Muscle layer of colon (tissue), 2 donors: ENCODE measurements at regions not wholly inside any gene's neighbourhood (a gene's known extent, or its start where the extent isn't known, plus 50 kb on each side); places are given as distances from the start of the nearest gene placed in this dataset.
"Not testable (repeated sequence)": the region's sequence is repeated elsewhere in the genome, so short reads cannot be mapped to it uniquely, and the experiment has no call there.

Experiments
- H3K27ac ChIP-seq: one replicate; pipeline ENCODE4 v1.7.0; 2013; ENCODE audit warnings: low read depth, mild to moderate bottlenecking, low read length, moderate library complexity
- H3K27me3 ChIP-seq, 2 donors: one replicate each; pipeline ENCODE4 v1.7.0; 2013; ENCODE audit warnings: low read length in 2 of 2, mild to moderate bottlenecking in 2 of 2; ENCODE audit not compliant: insufficient read depth in 2 of 2, control insufficient read depth in 1 of 2
- H3K36me3 ChIP-seq: one replicate; pipeline ENCODE4 v1.7.0; 2013; ENCODE audit warnings: mild to moderate bottlenecking, low read length; ENCODE audit not compliant: insufficient read depth
- H3K4me1 ChIP-seq: one replicate; pipeline ENCODE4 v1.7.0; 2013; ENCODE audit warnings: mild to moderate bottlenecking, low read length; ENCODE audit not compliant: insufficient read depth
- H3K4me3 ChIP-seq, 2 donors: one replicate each; pipeline ENCODE4 v1.7.0; 2013; ENCODE audit warnings: low read length in 2 of 2, low read depth in 1 of 2, mild to moderate bottlenecking in 1 of 2, moderate library complexity in 1 of 2
- H3K9ac ChIP-seq: one replicate; pipeline ENCODE4 v1.7.0; 2013; ENCODE audit warnings: low read length
- H3K9me3 ChIP-seq: one replicate; pipeline ENCODE4 v1.7.0; 2013; ENCODE audit warnings: mild to moderate bottlenecking, low read length
- donor health status: abdominal sarcoma.
- donor health status: Adenocarcinoma of cecum.

GRCh38 chr9:30060976-30061375, 2323.5 kb upstream of the ACO1 start:
- Histone ChIP-seq H3K9me3 (no peaks in the 10 kb centered on the region), H3K36me3 (no peaks in the 10 kb centered on the region), H3K9ac (no peak overlapping the region), H3K4me3 (no peak overlapping the region), H3K27me3 (no peaks in the 10 kb centered on the region), H3K4me1 (no peaks in the 10 kb centered on the region), H3K27ac (no peak overlapping the region)

- Histone ChIP-seq H3K27ac (no peak overlapping the region), H3K9ac (no peak overlapping the region), H3K9me3 (no peaks in the 10 kb centered on the region), H3K36me3 (no peaks in the 10 kb centered on the region), H3K4me3 (no peak overlapping the region), H3K4me1 (no peaks in the 10 kb centered on the region), H3K27me3 (no peaks in the 10 kb centered on the region)
Observed at GRCh38 chr9:30065888-30066287, 2318.6 kb upstream of the ACO1 start.

DNA sequence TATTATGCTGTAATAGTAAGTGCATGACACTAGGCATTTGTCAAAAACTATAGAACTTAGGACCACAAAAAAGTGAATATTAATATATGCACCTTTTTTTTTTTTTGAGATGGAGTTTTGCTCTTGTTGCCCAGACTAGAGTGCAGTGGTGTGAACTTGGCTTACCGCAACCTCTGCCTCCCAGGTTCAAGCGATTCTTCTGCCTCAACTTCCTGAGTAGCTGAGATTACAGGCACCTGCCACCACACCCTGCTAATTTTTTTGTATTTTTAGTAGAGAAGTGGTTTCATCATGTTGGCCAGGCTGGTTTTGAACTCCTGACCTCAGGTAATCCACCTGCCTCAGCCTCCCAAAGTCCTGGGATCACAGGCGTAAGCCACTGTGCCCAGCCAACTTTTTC, 2315.2 kb upstream of the ACO1 start:
- not testable (repeated sequence) for H3K4me3 ChIP-seq, H3K27me3 ChIP-seq, H3K4me1 ChIP-seq, H3K27ac ChIP-seq, H3K9ac ChIP-seq, H3K36me3 ChIP-seq, H3K9me3 ChIP-seq

- Histone ChIP-seq H3K4me3 (no peak overlapping the region), H3K9me3 (no peaks in the 10 kb centered on the region), H3K4me1 (no peaks in the 10 kb centered on the region), H3K36me3 (no peaks in the 10 kb centered on the region), H3K27ac (no peak overlapping the region), H3K27me3 (no peaks in the 10 kb centered on the region), H3K9ac (no peak overlapping the region)
Observed at GRCh38 chr9:30075022-30075421, 2309.4 kb upstream of the ACO1 start.

GRCh38 chr9:30075451-30076199, 2308.8 kb upstream of the ACO1 start:
- no peaks in the 10 kb centered on the region for H3K4me1 ChIP-seq
- no peak overlapping the region for H3K27ac ChIP-seq
- H3K27me3 ChIP-seq = no peaks in the 10 kb centered on the region
- H3K9ac ChIP-seq = no peak overlapping the region
- H3K9me3 ChIP-seq = no peaks in the 10 kb centered on the region
- no peaks in the 10 kb centered on the region for H3K36me3 ChIP-seq
- H3K4me3 ChIP-seq = no peak overlapping the region

- no peak overlapping the region for H3K9ac ChIP-seq
- H3K36me3 ChIP-seq = no peaks in the 10 kb centered on the region
- no peak overlapping the region for H3K27ac ChIP-seq
- no peaks in the 10 kb centered on the region for H3K27me3 ChIP-seq
- H3K4me1 ChIP-seq = no peaks in the 10 kb centered on the region
- H3K4me3 ChIP-seq = no peak overlapping the region
- H3K9me3 ChIP-seq = no peaks in the 10 kb centered on the region
Observed at GRCh38 chr9:30078195-30078594, 2306.2 kb upstream of the ACO1 start.

- Histone ChIP-seq H3K27me3 (no peaks in the 10 kb centered on the region), H3K9ac (no peak overlapping the region), H3K4me3 (no peak overlapping the region), H3K36me3 (no peaks in the 10 kb centered on the region), H3K4me1 (no peaks in the 10 kb centered on the region), H3K27ac (no peak overlapping the region), H3K9me3 (no peaks in the 10 kb centered on the region)
Observed at GRCh38 chr9:30089428-30089827, 2295.0 kb upstream of the ACO1 start.

- H3K4me1 ChIP-seq = no peaks in the 10 kb centered on the region
- H3K4me3 ChIP-seq = no peak overlapping the region
- H3K9ac ChIP-seq = no peak overlapping the region
- no peak overlapping the region for H3K27ac ChIP-seq
- no peaks in the 10 kb centered on the region for H3K27me3 ChIP-seq
- no peaks in the 10 kb centered on the region for H3K9me3 ChIP-seq
- no peaks in the 10 kb centered on the region for H3K36me3 ChIP-seq
Observed at GRCh38 chr9:30103647-30104394, 2280.6 kb upstream of the ACO1 start.

DNA sequence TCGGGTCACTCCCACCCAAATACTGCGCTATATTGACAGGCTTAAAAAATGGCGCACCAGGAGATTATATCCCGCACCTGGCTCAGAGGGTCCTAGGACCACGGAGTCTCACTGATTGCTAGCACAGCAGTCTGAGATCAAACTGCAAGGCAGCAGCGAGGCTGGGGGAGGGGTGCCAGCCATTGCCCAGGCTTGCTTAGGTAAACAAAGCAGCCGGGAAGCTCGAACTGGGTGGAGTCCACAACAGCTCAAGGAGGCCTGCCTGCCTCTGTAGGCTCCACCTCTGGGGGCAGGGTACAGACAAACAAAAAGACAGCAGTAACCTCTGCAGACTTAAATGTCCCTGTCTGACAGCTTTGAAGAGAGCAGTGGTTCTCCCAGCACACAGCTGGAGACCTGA, 2277.3 kb upstream of the ACO1 start:
- H3K4me1 ChIP-seq, H3K36me3 ChIP-seq, H3K9ac ChIP-seq, H3K4me3 ChIP-seq, H3K27me3 ChIP-seq, H3K27ac ChIP-seq, H3K9me3 ChIP-seq: not testable (repeated sequence)

DNA sequence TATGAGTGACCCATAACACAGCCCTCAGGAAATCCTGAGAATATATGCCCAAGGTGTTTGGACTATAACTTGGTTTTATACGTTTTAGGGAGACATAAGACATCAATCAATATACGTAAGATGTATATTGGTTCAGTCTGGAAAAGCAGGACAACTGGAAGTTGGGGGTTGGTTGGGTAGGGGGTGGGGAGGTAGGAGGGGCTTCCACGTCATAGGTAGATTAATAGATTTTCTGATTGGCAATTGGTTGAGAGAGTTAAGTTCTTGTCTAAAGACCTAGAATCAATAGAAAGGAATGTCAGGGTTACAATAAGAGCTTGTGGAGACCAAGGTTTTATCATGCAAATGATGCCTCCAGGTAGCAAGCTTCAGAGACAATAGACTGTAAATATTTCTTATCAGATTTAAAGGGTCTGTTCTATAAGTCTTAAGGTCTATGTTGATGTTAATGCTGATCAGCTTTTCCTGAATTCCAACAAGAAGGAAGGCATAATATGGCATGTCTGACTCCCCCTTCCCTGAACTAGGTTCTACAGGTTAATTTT, 2267.7 kb upstream of the ACO1 start:
- Histone ChIP-seq H3K9ac (no peak overlapping the region), H3K4me1 (no peaks in the 10 kb centered on the region), H3K9me3 (no peaks in the 10 kb centered on the region), H3K4me3 (no peak overlapping the region), H3K27me3 (no peaks in the 10 kb centered on the region), H3K27ac (no peak overlapping the region), H3K36me3 (no peaks in the 10 kb centered on the region)

GRCh38 chr9:30120666-30121065, 2263.8 kb upstream of the ACO1 start:
- no peaks in the 10 kb centered on the region for H3K9me3 ChIP-seq
- no peaks in the 10 kb centered on the region for H3K4me1 ChIP-seq
- H3K4me3 ChIP-seq = no peak overlapping the region
- no peak overlapping the region for H3K27ac ChIP-seq
- no peaks in the 10 kb centered on the region for H3K27me3 ChIP-seq
- no peaks in the 10 kb centered on the region for H3K36me3 ChIP-seq
- H3K9ac ChIP-seq = no peak overlapping the region
